Panc1 (cell line): ENCODE measurements at regions not wholly inside any gene's neighbourhood (a gene's known extent, or its start where the extent isn't known, plus 50 kb on each side); places are given as distances from the start of the nearest gene placed in this dataset.

Source experiments
- CTCF ChIP-seq: fragments of 450-650 bp; IDR thresholded peaks from 2 replicates; pipeline ENCODE4 v1.5.1; 2017; ENCODE audit warnings: mild to moderate bottlenecking
- POLR2AphosphoS5 ChIP-seq: IDR thresholded peaks from 2 replicates; pipeline ENCODE4 v1.6.1; 2012; ENCODE audit warnings: mild to moderate bottlenecking, low read depth, low read length, moderate library complexity
- REST ChIP-seq, 2 experiments: IDR thresholded peaks; 2 replicates each; pipeline ENCODE4 v1.6.1; 2011 to 2012; ENCODE audit warnings: low read depth in 2 of 2, control low read depth in 1 of 2, low read length in 1 of 2, mild to moderate bottlenecking in 1 of 2, moderate library complexity in 1 of 2; ENCODE audit not compliant: insufficient read depth in 1 of 2

DNA sequence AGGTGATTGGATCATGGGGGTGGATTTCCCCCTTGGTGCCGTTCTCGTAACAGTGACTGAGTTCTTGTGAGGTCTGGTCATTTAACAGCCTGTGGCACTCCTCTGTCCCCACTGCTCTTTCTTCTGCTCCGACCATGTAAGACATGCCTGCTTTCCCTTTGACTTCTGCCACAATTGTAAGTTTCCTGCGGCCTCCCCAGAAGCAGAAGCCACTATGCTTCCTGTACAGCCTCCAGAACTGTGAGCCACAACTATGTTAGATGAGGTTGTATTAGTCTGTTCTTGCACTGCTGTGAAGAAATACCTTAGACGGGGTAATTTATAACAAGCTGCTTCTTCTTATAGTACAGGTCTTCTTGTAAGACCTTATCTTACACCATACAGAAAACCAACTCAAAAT lies 241.7 kb upstream of the KLF14 start:
- no peak for TF ChIP-seq CTCF
- TF ChIP-seq POLR2AphosphoS5, result no peak
- no peak for TF ChIP-seq REST (IDR thresholded peaks at IDR 0.05; ENCODE audit: insufficient read depth in 1 of 2, low read depth in 2 of 2, low read length in 1 of 2)
